GM23338 (cell line): ENCODE measurements at regions not wholly inside any gene's neighbourhood (a gene's known extent, or its start where the extent isn't known, plus 50 kb on each side); places are given as distances from the start of the nearest gene placed in this dataset.

ENCODE experiments used
- ATAC-seq: fragments of 200-7000 bp; cut with Tn5 transposase; 3 replicates; pipeline ENCODE4 v1.9.1; 2020
- DNase-seq: peaks from one replicate; pipeline ENCODE4 v3.0.0-alpha.2; 2015; ENCODE audit warnings: low spot score
- H2AFZ ChIP-seq: fragments of 200-600 bp; sonication (generic); 2 replicates; pipeline ENCODE4 v1.8.0; 2016; ENCODE audit warnings: antibody characterized with exemption, mild to moderate bottlenecking, moderate library complexity
- H3F3A ChIP-seq: fragments of 200-600 bp; sonication (generic); replicated peaks from 2 replicates; pipeline ENCODE4 v1.8.0; 2017; ENCODE audit warnings: antibody characterized with exemption, mixed run types, low read depth
- H3K27ac ChIP-seq: fragments of 200-600 bp; sonication (generic); 2 replicates; pipeline ENCODE4 v1.6.1; 2016; ENCODE audit warnings: low read depth
- H3K27me3 ChIP-seq: fragments of 200-600 bp; sonication (generic); 2 replicates; pipeline ENCODE4 v1.8.0; 2016; ENCODE audit warnings: mild to moderate bottlenecking, mixed run types, moderate library complexity; ENCODE audit not compliant: insufficient read depth
- H3K36me3 ChIP-seq: fragments of 200-600 bp; sonication (generic); 2 replicates; pipeline ENCODE4 v1.8.0; 2016; ENCODE audit warnings: mild to moderate bottlenecking; ENCODE audit not compliant: insufficient read depth
- H3K4me1 ChIP-seq: fragments of 200-600 bp; sonication (generic); 2 replicates; pipeline ENCODE4 v1.8.0; 2016; ENCODE audit warnings: mild to moderate bottlenecking, moderate library complexity; ENCODE audit not compliant: insufficient read depth
- H3K4me2 ChIP-seq: fragments of 200-600 bp; sonication (generic); 2 replicates; pipeline ENCODE4 v1.7.1; 2017; ENCODE audit warnings: mixed run types
- H3K4me3 ChIP-seq: fragments of 200-600 bp; sonication (generic); 2 replicates; pipeline ENCODE4 v1.6.1; 2016; ENCODE audit warnings: mixed run types
- H3K79me2 ChIP-seq: fragments of 200-600 bp; sonication (generic); replicated peaks from 2 replicates; pipeline ENCODE4 v1.8.0; 2017; ENCODE audit warnings: mild to moderate bottlenecking; ENCODE audit not compliant: insufficient read depth
- H3K9me2 ChIP-seq: fragments of 200-600 bp; sonication (generic); 2 replicates; pipeline ENCODE4 v1.8.0; 2017; ENCODE audit not compliant: insufficient read depth
- H4K20me1 ChIP-seq: fragments of 200-600 bp; sonication (generic); replicated peaks from 2 replicates; pipeline ENCODE4 v1.8.0; 2017; ENCODE audit warnings: mild to moderate bottlenecking; ENCODE audit not compliant: insufficient read depth
- H3K27ac Mint-ChIP-seq: 2 replicates; pipeline ENCODE4 v1.8.0; 2020; ENCODE audit warnings: inconsistent platforms, mild to moderate bottlenecking, moderate library complexity, mixed read lengths
- H3K27me3 Mint-ChIP-seq: 3 replicates; pipeline ENCODE4 v1.8.0; 2022; ENCODE audit warnings: low read depth, mild to moderate bottlenecking, moderate library complexity, mixed read lengths, inconsistent platforms; ENCODE audit not compliant: insufficient read depth, poor library complexity
- H3K36me3 Mint-ChIP-seq: 3 replicates; pipeline ENCODE4 v1.8.0; 2021; ENCODE audit warnings: low read depth, mild to moderate bottlenecking, inconsistent platforms, moderate library complexity, mixed read lengths
- H3K4me1 Mint-ChIP-seq: 3 replicates; pipeline ENCODE4 v1.8.0; 2020; ENCODE audit warnings: mild to moderate bottlenecking, inconsistent platforms, mixed read lengths
- H3K4me3 Mint-ChIP-seq: 3 replicates; pipeline ENCODE4 v1.8.0; 2021; ENCODE audit warnings: moderate library complexity, mild to moderate bottlenecking, inconsistent platforms, mixed read lengths
- H3K9me3 Mint-ChIP-seq: 3 replicates; pipeline ENCODE4 v1.8.0; 2020; ENCODE audit warnings: moderate library complexity, mild to moderate bottlenecking, inconsistent platforms, mixed read lengths
- CTCF ChIP-seq, 2 experiments: fragments of 200-600 bp in 1 of 2; sonication (generic) in 1 of 2; conservative IDR thresholded peaks; 2 replicates each; pipeline versions ENCODE4 v1.5.1 to v1.6.1; 2016 to 2017; ENCODE audit warnings: antibody characterized with exemption in 2 of 2, low read depth in 2 of 2, mild to moderate bottlenecking in 2 of 2, moderate library complexity in 1 of 2
- ETS1 ChIP-seq: IDR thresholded peaks from 2 replicates; pipeline ENCODE4 v1.6.1; 2016; ENCODE audit warnings: antibody characterized with exemption
- EZH2 ChIP-seq: fragments of 200-600 bp; sonication (generic); IDR thresholded peaks from one replicate; pipeline ENCODE4 v1.8.0; 2017; ENCODE audit warnings: antibody characterized with exemption, mild to moderate bottlenecking, low read depth; ENCODE audit not compliant: unreplicated experiment
- EZH2phosphoT487 ChIP-seq: fragments of 200-600 bp; sonication (generic); IDR thresholded peaks from one replicate; pipeline ENCODE4 v1.8.1; 2018; ENCODE audit warnings: antibody characterized with exemption; ENCODE audit not compliant: unreplicated experiment
- JUNB ChIP-seq: IDR thresholded peaks from one replicate; pipeline ENCODE4 v1.6.1; 2016; ENCODE audit warnings: antibody characterized with exemption; ENCODE audit not compliant: unreplicated experiment
- NANOG ChIP-seq: IDR thresholded peaks from 2 replicates; pipeline ENCODE4 v1.6.1; 2016; ENCODE audit warnings: antibody characterized with exemption, borderline replicate concordance
- POLR2AphosphoS5 ChIP-seq: IDR thresholded peaks from 2 replicates; pipeline ENCODE4 v1.6.1; 2016; ENCODE audit warnings: antibody characterized with exemption, low read depth
- REST ChIP-seq: IDR thresholded peaks from one replicate; pipeline ENCODE4 v1.6.1; 2018; ENCODE audit warnings: antibody characterized with exemption; ENCODE audit not compliant: unreplicated experiment
- STAT1 ChIP-seq: IDR thresholded peaks from one replicate; pipeline ENCODE4 v1.6.1; 2016; ENCODE audit warnings: antibody characterized with exemption; ENCODE audit not compliant: unreplicated experiment
- ZNF114 ChIP-seq: fragments of 250-450 bp; sonication (Bioruptor Pico); IDR thresholded peaks from 2 replicates; pipeline ENCODE4 v1.5.0; 2020; ENCODE audit warnings: mild to moderate bottlenecking, moderate library complexity
- ZNF331 ChIP-seq: fragments of 250-450 bp; sonication (Bioruptor Pico); IDR thresholded peaks from 2 replicates; pipeline ENCODE4 v1.5.0; 2020; ENCODE audit warnings: low read depth, mild to moderate bottlenecking, moderate library complexity

- TF ChIP-seq ETS1 = no peak
- TF ChIP-seq EZH2phosphoT487 = no peak
- TF ChIP-seq ZNF331 (CRISPR knock-in tag) = no peak
- no peak for TF ChIP-seq REST
- TF ChIP-seq NANOG = no peak
- no peak for TF ChIP-seq ZNF114
- TF ChIP-seq CTCF (conservative IDR thresholded peaks at IDR 0.05; ENCODE audit: low read depth in 2 of 2) = no peak
Observed at GRCh38 chr16:72291121-72291520, 119.2 kb upstream of the PMFBP1 start (continued).

GRCh38 chr16:72287649-72288048 is 115.7 kb upstream of the PMFBP1 start:
- peaks cover 32% of the 10 kb centered on the region for H3K4me1 Mint-ChIP-seq
- Histone ChIP-seq H3K4me3 (no peak overlapping the region), H4K20me1 (no peaks in the 10 kb centered on the region), H3K4me1 (peaks cover 19% of the 10 kb centered on the region), H2AFZ (no peak overlapping the region), H3F3A (no peaks in the 10 kb centered on the region), H3K27ac (no peak overlapping the region), H3K27me3 (no peaks in the 10 kb centered on the region), H3K79me2 (no peaks in the 10 kb centered on the region), H3K36me3 (no peaks in the 10 kb centered on the region), H3K9me2 (peaks cover 10% of the 10 kb centered on the region; the same call in 1 of the 2 replicates), H3K4me2 (no peak overlapping the region)
- H3K27ac Mint-ChIP-seq = no peak overlapping the region
- DNase-seq (no peak), ATAC-seq (no peak)
- H3K4me3 Mint-ChIP-seq = no peak overlapping the region
- H3K27me3 Mint-ChIP-seq = peaks cover 5% of the 10 kb centered on the region
- H3K36me3 Mint-ChIP-seq = no peaks in the 10 kb centered on the region
- no peaks in the 10 kb centered on the region; the same call in 2 of the 3 replicates for H3K9me3 Mint-ChIP-seq
- TF ChIP-seq EZH2 = no peak
- TF ChIP-seq CTCF (conservative IDR thresholded peaks at IDR 0.05; ENCODE audit: low read depth in 2 of 2) = no peak
- TF ChIP-seq POLR2AphosphoS5 = no peak
- no peak for TF ChIP-seq NANOG
- no peak for TF ChIP-seq STAT1
- no peak for TF ChIP-seq ETS1
- no peak for TF ChIP-seq ZNF331 (CRISPR knock-in tag)
- no peak for TF ChIP-seq REST
- TF ChIP-seq ZNF114 = no peak
- no peak for TF ChIP-seq JUNB
